Dedifferentiated amniotic fluid mesenchymal stem cell (primary cell): ENCODE measurements at regions not wholly inside any gene's neighbourhood (a gene's known extent, or its start where the extent isn't known, plus 50 kb on each side); places are given as distances from the start of the nearest gene placed in this dataset.

Experiments
- DNase-seq: peaks from one replicate; pipeline ENCODE4 v3.0.0-alpha.2; 2016; ENCODE audit errors: extremely low spot score

GRCh38 chr5:5588887-5589826 lies 166.7 kb downstream of the ICE1 start:
- DNase-seq, result no peak

- no peak for DNase-seq
Observed at GRCh38 chr5:5588386-5588785, 165.9 kb downstream of the ICE1 start.

- no peak for DNase-seq
Observed at GRCh38 chr5:5587474-5587873, 165.0 kb downstream of the ICE1 start.

DNA sequence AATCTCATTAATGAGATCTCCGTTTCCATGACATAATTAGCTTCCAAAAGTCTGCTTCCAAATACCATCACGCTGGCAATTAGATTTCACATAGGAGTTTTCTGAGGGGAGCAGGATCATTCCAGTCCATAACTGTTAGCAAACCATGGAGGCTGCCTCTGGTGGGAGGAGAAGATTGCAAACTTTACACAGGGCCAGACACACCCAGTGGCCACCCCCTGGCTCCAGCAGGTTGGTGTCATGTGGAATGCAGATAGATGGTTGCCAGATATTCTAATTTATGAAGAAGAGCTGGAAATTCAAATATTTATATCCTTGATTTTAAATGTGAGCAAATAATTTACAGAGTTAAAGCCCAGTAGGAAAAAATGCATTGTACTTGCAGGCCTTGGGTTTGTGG lies 164.2 kb downstream of the ICE1 start:
- DNase-seq, result no peak

- no peak for DNase-seq
Observed at GRCh38 chr5:5585751-5586341, 163.4 kb downstream of the ICE1 start.

GRCh38 chr5:5584751-5585150 lies 162.3 kb downstream of the ICE1 start:
- no peak for DNase-seq

- no peak for DNase-seq
Observed at GRCh38 chr5:5584236-5584745, 161.8 kb downstream of the ICE1 start.

- no peak for DNase-seq
Observed at GRCh38 chr5:5583832-5584231, 161.4 kb downstream of the ICE1 start.

- no peak for DNase-seq
Observed at GRCh38 chr5:5583023-5583765, 160.7 kb downstream of the ICE1 start.

GRCh38 chr5:5581080-5581479 lies 158.6 kb downstream of the ICE1 start:
- DNase-seq, result no peak

GRCh38 chr5:5576744-5577143 lies 154.3 kb downstream of the ICE1 start:
- no peak for DNase-seq

- DNase-seq, result no peak
Observed at GRCh38 chr5:5575461-5575860, 153.0 kb downstream of the ICE1 start.

DNA sequence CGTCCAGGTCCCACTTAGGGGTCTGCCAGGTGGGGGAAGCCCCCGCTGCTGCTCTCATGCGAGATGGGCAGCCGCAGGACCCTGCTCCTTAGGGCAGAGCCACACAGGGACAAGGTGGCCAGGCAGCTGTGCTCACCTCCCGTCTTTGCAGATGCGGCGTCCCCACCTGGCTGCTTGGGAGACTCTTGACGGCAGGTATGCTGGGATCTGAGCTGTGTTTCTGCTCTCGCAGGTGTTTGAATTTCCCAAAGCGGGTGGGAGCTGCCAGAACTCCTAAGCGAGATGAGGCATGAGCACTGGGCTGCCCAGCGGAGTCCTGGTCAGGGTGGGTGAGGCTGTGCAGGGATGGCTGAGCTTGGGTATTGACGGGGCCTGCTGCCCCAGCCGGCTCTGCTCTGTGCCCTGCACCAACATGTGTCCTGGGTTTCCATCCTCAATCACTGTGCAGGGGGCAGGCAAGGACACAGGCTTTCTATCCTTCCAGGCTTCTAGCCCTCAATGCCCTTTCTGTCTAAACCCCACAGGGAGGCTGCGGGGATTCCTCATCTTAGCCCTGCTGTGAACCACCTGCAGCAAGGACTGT lies 151.4 kb downstream of the ICE1 start:
- no peak for DNase-seq

- DNase-seq, result no peak
Observed at GRCh38 chr5:5572976-5573797, 150.7 kb downstream of the ICE1 start.

DNA sequence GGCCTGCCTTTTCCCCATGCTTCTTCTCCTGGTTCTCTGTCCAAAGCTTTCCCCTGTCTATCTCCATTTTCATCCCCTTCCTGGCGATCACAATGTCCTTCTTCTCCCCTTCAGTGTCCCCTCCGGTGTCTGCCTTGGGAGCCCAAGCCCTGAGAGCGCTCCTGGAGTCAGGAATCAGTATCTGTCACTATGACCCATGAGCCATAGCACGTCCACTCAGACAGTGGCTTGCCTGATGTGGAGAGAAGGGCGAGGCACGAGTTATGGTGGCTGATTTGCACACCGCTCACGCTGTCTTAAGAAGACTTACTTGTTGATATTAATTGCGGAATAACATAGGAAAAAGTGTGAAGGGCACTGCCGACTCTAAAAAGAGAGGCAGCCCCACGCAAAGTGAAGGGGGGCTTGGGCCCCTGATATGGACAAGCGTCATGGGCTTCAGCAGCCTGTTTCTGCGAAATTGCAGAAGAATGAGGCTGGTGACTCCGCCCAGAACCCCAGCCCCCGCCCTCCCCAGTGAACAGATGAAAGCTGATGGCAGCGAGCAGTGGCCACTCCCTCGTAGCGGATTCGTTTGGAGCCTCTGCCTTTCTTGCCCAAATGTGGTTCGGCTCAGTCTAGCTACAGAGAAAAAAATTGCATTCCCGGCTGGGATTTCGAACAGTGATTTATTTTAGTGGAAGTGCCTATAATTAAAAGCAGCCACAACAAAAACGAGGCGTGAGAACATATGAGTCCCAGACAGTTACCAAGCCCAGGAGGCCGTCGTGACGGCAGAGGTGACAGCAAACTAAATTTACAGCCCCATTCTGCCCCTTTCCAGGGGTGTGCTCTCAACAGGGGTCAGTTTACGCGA lies 149.8 kb downstream of the ICE1 start:
- no peak for DNase-seq

DNA sequence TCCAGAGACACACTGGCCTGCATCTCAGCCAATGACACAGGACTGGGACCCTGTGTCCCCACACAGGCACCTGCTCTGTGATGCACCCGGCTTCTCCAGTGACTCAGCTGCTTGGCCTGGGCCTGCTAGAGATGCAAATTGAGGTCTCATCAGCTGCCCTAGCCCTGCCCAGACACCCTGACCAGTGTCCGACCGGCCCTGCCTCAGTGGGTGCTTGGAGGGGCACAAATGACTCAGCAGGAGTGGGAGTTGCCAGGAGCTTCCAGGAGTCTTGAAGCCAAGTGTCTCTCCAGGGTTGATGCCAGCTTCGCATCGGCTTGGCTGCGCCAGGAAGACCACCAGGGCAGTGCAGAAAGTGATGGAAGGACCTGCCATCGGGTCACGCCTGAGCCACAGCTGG lies 148.2 kb downstream of the ICE1 start:
- DNase-seq, result no peak

DNA sequence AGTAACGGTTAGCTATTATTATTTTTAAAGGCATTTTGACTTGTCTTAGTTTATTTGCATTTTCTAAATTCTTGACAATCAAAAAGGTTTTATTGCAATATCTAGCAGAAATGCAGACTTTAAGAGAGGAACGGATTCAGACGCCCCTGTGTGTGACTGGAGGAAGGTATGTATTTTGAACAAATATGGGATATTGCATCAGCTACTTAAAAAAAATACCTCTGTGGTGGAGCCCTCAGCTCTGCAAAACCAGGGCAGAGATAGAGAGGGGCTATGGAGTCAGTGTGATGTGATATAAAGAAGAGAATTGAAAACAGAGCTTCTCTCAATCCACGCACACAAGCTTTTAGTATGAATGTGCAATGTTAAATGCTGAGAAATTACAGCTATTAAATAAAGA lies 142.4 kb downstream of the ICE1 start:
- no peak for DNase-seq

GRCh38 chr5:5560016-5560415 lies 137.5 kb downstream of the ICE1 start:
- no peak for DNase-seq

- no peak for DNase-seq
Observed at GRCh38 chr5:5558638-5559527, 136.4 kb downstream of the ICE1 start.
